GM04504 (cell line): ENCODE measurements at regions not wholly inside any gene's neighbourhood (a gene's known extent, or its start where the extent isn't known, plus 50 kb on each side); places are given as distances from the start of the nearest gene placed in this dataset.
A peak's percentile ranks its signal among the peaks of the same experiment; 100 is the strongest.

ENCODE experiments used
- DNase-seq: peaks from one replicate; pipeline ENCODE4 v3.0.0-alpha.2; 2012; ENCODE audit warnings: low read depth

- DNase-seq: no peak
Observed at GRCh38 chr2:118698564-118698963, 148.9 kb downstream of the EN1 start.

DNA sequence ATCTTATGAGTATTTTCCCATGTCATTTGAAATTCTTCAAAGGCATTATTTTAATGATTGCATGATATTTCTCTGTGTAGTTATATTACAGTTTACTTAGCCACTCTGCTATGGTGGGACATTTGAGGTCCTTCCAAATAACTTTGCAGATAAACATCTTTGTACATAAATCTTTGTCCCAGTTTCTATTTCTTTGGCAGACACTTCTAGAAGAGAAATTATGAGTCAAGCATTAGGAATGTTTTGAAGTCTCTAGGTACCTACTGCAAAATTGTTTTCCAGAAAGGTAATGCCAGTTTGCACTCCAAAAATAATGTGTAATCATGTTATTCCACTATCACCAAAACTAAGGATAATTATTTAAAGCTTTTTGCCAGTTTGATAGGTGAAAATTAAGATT is 149.7 kb downstream of the EN1 start:
- DNase-seq: no peak

DNA sequence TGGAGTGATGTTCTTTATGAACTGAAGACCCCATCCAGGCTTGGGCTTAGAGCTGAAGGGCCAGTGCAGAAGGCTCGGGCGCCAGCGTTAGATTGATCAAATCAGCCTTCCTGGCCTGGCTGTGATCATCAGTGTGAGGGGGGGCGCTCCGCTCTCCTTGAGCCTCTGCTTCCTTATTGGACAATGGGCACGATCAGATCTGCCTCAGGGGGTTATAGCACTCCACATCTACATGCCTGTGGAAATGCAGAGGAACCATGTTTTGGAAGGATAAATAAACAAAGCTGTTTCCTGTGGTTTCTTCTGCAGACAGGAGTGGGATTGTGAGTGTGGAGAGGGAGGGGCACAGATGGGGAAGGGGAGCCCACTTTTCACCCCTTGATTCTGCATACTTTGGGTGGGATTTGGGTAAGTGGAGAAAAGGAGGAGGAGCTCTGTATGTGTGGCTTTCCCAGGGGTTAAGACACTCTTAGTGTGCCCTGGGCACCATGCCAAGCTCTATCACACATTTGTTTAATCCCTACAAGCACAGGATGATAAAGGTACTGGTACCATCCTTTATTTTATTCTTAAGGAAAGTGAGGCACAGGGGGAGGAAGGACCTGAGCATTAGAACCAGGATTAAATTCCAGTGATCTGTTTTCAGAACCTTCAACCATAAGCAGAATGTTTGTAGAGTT is 150.5 kb downstream of the EN1 start:
- no peak for DNase-seq

DNA sequence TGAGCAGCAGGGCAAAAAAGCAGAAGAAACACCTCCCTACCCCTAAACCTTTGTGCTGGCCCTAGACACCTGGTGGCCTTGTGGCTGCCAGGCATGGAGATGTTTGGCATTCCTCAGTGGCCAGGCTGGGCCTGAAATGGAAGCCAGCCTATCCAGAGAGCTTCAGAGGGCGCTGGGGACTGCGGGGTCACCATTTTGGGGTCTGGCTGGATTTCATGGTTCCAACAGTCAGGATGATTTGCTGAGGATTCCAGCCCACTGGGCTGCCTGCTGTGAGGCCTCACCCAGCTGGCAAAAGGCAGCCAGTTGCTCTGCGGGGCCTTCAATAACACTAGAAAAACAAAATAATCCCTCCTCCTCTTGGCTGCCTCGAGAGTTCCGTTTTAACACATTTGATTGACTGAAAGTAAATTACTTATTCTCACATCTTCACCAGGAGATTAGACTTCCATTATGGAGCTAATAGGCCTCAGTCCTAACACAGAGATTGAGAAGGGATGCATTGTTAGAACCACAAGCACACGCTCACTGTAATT is 154.1 kb downstream of the EN1 start:
- DNase-seq: no peak

DNA sequence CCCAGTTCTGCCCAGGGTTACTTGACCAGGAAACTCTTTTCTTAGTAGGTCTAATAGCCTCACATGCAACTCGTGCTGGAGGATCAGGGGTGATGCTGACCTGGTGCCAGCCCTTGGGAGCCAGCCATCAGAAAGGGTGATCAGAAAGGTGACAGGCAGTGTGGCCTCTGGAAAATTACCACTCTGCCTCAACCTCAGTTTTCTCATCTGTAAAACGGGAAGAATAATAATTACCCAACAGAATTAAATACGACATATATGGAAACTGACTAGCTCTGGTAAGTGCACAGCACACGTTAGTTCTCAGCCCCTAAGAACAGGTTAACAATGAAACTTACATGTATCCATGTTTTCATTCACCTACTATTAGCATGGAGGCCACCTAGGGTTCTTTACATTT is 157.6 kb downstream of the EN1 start:
- no peak for DNase-seq

DNA sequence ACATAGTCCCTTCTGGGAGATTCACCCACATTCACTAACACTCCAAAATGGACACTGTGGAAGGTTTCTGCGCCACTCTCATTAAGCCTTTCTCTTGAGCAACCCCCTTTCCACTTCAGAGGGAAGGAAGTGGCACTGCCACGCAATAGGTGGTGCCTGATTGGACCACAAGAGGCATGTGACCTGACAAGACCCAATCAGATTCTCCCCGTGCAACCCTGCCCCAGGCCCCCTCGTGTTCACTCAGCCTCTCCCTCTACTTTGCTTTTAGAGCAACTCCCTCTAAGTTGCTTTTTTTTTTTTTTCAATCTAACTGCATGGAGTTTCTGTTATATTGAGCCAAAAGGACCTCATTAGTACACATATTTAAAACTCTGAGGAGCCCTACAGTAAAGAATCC is 158.0 kb downstream of the EN1 start:
- DNase-seq: no peak

DNA sequence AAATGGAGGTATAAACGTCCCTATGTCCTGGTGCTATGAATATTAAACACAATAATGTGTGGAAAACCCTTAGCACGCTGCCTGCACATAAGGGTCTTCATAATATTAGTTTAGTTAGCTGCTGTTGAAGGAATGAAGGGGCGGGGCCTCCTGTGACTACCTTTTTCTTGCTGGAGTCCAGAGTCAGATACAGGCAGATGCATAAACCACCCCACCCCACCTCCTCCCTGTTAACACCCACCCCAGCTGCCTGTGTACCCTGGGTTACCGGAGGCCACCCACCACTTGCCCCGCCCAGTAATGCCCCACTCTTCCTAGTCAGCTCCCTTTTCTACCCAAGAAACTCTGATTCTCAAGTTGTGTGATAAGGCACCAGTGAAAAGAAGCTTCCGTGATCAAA is 158.4 kb downstream of the EN1 start:
- DNase-seq: no peak

DNA sequence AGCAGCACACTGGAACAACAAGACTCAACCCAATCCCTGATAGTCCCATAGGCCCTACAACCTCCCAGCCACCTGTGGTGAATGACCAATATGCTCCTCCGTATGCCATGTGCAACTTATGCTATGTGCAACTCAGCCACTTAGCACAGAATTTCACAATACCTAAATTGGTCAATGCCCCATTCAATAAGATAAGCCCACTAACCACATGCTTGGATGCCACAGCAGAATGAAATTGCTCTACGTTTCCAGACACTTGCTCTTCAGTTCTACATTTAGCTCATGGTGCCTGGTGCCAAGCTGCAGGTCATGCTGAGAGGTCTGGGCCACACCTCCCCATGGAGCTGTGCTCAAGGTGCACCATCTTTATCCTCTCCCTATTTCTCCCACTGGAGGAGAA is 159.8 kb downstream of the EN1 start:
- no peak for DNase-seq

- DNase-seq: no peak
Observed at GRCh38 chr2:118687192-118687591, 160.3 kb downstream of the EN1 start.

DNA sequence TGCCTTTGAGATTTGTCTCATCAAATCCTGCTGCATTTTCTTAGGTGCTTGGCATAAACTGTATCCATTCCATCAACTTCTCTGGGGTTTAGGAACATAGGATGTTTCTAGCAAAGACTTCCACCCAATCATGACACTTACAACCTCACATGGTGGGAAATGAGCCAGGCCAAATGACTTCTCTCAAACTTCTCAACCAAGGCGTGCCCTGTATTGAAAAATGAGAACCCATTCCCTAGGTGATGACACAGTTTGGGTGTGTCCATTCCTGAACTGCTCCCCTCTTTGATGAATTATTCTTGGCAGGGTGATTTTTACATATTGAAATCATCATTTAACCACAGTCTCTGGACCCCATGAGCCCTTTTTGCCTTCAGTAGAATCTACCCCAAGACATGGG is 161.1 kb downstream of the EN1 start:
- DNase-seq: no peak

DNA sequence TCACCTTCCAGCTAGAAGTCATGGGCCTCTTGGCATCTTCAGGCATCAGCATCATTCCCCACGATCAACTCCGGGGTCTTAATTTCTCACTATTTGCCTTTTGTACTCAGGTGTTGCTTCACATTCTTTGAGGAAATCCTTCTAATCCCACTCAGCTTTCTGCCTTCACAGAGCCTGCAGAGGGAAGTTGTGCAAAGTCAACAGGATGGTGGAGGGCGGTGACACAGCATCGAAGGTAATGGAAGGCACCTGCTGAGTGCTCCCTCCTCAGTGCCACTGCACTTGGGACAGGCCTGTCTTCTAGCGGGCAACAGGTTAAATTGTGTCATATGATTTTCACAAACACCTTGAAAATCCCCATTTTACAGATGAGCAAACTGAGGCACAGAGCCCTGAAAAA is 164.0 kb downstream of the EN1 start:
- no peak for DNase-seq

- DNase-seq: no peak
Observed at GRCh38 chr2:118678985-118679384, 168.5 kb downstream of the EN1 start.

DNA sequence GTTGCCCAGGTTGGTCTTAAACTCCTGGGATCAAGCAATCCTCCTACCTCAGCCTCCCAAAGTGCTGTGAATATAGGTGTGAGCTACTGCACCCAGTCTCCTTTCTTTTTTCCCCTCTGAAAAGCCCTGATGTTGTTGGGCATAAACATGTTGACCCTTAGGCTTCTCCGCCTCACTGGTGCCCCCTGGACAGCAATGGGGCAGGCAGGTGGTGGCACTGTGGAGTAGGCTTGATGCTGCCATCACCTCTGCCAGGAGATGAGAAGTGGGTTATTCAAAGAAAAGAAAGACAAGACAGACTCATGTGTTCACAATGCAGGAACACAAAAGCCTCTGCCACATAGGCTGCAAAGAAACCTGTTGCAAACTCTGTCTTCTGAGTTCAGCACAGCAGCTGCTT is 169.9 kb downstream of the EN1 start:
- DNase-seq: no peak

- no peak for DNase-seq
Observed at GRCh38 chr2:118675531-118675930, 171.9 kb downstream of the EN1 start.

DNA sequence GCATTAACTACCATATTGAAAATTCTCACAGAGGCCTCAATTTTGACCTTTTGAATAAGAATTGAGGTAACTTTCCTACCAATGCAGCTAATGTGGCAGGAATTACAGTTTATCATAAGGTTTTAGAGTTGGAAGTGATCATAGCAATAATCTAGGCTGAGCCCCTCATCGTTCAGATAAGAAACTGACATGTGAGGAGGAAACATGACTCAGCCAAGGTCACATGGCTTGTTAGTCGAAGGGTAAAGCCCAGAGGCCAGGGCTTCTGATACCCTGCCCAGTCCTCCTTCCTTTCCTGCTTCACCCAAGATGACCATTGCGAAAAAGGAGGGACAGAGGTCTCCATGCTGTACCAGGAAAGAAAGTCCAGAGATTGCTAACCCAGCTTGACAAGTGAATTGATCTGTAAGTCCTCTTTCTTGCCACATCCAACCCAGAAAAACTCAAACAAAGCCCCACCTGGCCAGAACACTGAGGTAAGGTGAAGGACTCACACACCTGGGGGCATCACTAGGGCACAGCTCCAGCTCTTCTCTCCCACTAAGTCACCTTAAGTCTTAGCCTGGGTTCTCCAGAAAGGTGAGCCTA is 174.8 kb downstream of the EN1 start:
- no peak for DNase-seq

DNA sequence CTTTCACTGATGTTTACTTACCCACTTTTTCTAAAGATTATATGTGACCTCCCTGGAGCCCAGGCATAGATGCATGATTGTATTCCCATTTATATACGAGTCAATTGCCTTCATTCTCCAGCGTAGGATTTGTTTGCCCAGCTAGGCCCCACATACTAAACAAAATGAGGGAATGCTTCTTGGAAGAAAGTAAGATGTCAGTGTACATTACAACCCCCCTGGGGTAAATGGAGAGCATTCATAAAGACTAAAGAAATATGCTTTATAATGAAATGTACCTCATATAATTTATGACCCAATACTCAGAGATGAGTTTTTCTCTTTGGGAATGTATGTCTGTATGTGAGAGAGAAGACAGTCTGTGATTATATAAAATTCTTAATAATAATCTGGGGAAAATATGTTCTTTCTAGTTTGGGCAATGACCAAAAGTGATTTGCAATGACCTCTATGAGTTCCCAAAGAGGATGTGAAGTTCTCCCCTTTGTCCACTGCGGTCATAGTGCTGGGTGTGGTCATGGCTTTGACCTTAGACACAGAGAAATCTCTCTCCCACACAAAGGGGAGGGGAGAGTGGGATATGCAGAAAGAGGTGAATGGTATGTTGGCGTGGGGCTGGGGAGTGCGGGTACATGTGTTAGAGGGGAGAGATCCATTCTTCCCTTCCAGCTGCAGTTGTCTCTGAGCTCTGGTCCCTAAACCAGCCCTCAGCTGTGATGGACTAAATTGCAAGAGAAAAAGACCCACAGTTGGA is 175.6 kb downstream of the EN1 start:
- DNase-seq: no peak

- peak; percentile 73 for DNase-seq
Observed at GRCh38 chr2:118670838-118671237, 176.6 kb downstream of the EN1 start.

GRCh38 chr2:118670276-118670675 is 177.2 kb downstream of the EN1 start:
- DNase-seq: no peak

DNA sequence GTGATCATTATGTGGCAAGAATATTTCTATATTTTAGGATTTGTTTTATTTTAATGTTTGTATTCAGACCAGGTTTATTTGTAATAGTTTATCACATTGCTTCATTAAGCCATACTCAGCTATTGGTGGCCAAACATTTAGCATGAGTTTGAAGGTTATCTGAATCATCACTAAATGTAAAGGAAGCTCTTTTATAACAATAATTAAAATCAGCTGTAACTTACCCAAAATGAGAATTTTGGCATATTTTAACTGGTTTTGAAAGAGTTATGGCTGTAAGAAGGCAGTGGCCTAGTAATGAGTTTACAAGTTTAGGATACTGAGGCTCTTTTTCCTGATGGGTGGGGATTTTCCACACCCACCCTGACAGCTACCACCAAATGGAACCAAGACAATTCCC is 177.8 kb downstream of the EN1 start:
- no peak for DNase-seq

- DNase-seq: peak; percentile 96
Observed at GRCh38 chr2:118668431-118669424, 178.7 kb downstream of the EN1 start.

GRCh38 chr2:118667964-118668363 is 179.5 kb downstream of the EN1 start:
- DNase-seq: peak; percentile 77

GRCh38 chr2:118667348-118667747 is 180.1 kb downstream of the EN1 start:
- DNase-seq: peak; percentile 52
